ENCODE measurements at regions not wholly inside any gene's neighbourhood (a gene's known extent, or its start where the extent isn't known, plus 50 kb on each side); places are given as distances from the start of the nearest gene placed in this dataset.

DNA sequence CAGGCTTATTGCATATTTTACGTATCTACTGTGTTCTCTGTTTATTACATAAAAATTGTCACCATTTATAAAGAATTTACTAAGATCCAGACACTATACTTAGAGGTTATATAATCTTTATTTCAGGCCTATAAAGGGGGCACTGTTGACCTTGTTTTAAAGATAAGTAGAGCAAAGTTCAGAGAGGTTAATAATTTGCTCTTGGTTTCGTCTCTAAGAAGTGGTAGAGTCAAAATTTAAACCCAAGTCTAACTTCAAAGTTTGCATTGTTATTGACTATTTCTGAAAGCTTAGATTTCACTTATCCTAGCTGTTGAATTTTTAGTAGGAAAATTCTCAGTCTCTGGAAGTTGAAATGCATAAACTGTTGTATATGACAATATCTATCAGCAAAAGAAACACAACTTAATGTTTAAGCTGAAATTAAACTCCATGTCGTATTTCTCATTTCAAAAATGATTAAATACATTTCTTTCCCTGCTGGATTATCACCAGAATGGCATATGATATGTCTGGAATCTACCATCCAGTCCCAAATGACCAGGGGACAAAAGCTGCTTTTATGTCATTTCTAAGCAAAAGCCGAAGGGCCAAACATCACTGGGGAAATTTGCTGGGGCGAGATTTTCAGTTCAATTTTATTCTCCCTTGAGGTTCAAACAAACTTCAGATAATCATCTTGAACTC, 138.4 kb downstream of the SLC7A11 start:
- Histone ChIP-seq H3K4me3 (replicated peaks in 1 of 3; ENCODE audit: insufficient read depth in 1 of 3, low read depth in 1 of 3, low read length in 3 of 3) (no peak overlapping the region), H3K4me1 (ENCODE audit: control insufficient read depth, extremely low read depth, insufficient read depth, low read length) (peaks cover 3% of the 10 kb centered on the region), H4K20me1 (replicated peaks; ENCODE audit: control insufficient read depth, extremely low read depth, insufficient read depth, low read length) (no peaks in the 10 kb centered on the region), H3K9ac (replicated peaks; ENCODE audit: extremely low read depth, insufficient read depth, low read length) (no peak overlapping the region), H3K9me1 (replicated peaks; ENCODE audit: control insufficient read depth, extremely low read depth, insufficient read depth, low read length) (no peaks in the 10 kb centered on the region), H3K36me3 (ENCODE audit: control insufficient read depth in 2 of 2, extremely low read depth in 1 of 2, insufficient read depth in 2 of 2, low read length in 2 of 2) (no peaks in the 10 kb centered on the region), H3K27me3 (ENCODE audit: control insufficient read depth in 2 of 2, insufficient read depth in 2 of 2, low read length in 2 of 2) (no peaks in the 10 kb centered on the region), H3K9me3 (replicated peaks; ENCODE audit: control insufficient read depth, insufficient read depth, low read length) (peaks cover 2% of the 10 kb centered on the region), H3K79me2 (ENCODE audit: control insufficient read depth, insufficient read depth, low read length) (no peaks in the 10 kb centered on the region), H2AFZ (ENCODE audit: low read depth, low read length) (no peak overlapping the region), H3K4me2 (ENCODE audit: insufficient read depth, low read length) (no peak overlapping the region), H3K27ac (ENCODE audit: insufficient read depth, low read depth, low read length) (no peak overlapping the region)
- intact Hi-C loops (cut with micrococcal nuclease), result no loop called here
- dilution Hi-C loops (cut with MboI; ENCODE audit: extremely low pct_ligation_motif_present, low sequenced_read_pairs), result no loop called here
- TF ChIP-seq MYC (IDR thresholded peaks at IDR 0.05; ENCODE audit: low read depth, low read length), result no peak
- TF ChIP-seq JUN (IDR thresholded peaks at IDR 0.05; ENCODE audit: borderline replicate concordance, insufficient read depth, insufficient read length, low read depth), result no peak
- TF ChIP-seq GATA2 (IDR thresholded peaks at IDR 0.05; ENCODE audit: insufficient read depth, insufficient read length, low read depth, low read length), result no peak
- TF ChIP-seq FOS (IDR thresholded peaks at IDR 0.05; ENCODE audit: borderline replicate concordance, insufficient read depth, low read length), result no peak
- TF ChIP-seq POLR2A (IDR thresholded peaks at IDR 0.05; ENCODE audit: low read depth, low read length), result no peak
- TF ChIP-seq MAX (IDR thresholded peaks at IDR 0.05; ENCODE audit: insufficient read depth, insufficient read length), result no peak
- no peak for TF ChIP-seq CTCF (IDR thresholded peaks at IDR 0.05; ENCODE audit: extremely low read depth in 1 of 2, insufficient read depth in 1 of 2, low read depth in 1 of 2, low read length in 2 of 2)
- TF ChIP-seq POLR2AphosphoS5 (IDR thresholded peaks at IDR 0.05; ENCODE audit: insufficient read depth, low read depth, low read length), result no peak
- TF ChIP-seq EZH2 (IDR thresholded peaks at IDR 0.05; ENCODE audit: borderline replicate concordance, low read depth, low read length, severe bottlenecking), result no peak
- DNase-seq (ENCODE audit: low read depth, low spot score) (no peak), FAIRE-seq (no peak)
- CTCF ChIA-PET, result interaction anchor here (1.0 to 3.5 kb wide), 3 partner anchors 13 to 69 kb away, joined by 3 to 18 read pairs (median 3); no protein-coding TSS in a partner anchor
- no TSS peak for BruUV-seq (replicated peaks)
- POLR2A ChIA-PET, result no interaction called here

Data from endothelial cell of umbilical vein (primary cell).